GM21737 (cell line): ENCODE measurements at regions not wholly inside any gene's neighbourhood (a gene's known extent, or its start where the extent isn't known, plus 50 kb on each side); places are given as distances from the start of the nearest gene placed in this dataset.
"Not testable (repeated sequence)": the region's sequence is repeated elsewhere in the genome, so short reads cannot be mapped to it uniquely, and the experiment has no call there.

Experiments
- ATAC-seq: cut with Tn5 transposase; IDR thresholded peaks from one replicate; pipeline ENCODE4 v1.9.1; 2021; ENCODE audit warnings: mild to moderate bottlenecking, moderate library complexity; ENCODE audit not compliant: unreplicated experiment

- ATAC-seq = no peak
Observed at GRCh38 chr6:139730340-139730974, 356.0 kb upstream of the CITED2 start.

- no peak for ATAC-seq
Observed at GRCh38 chr6:139728876-139729427, 354.5 kb upstream of the CITED2 start.

GRCh38 chr6:139726272-139726671 lies 351.8 kb upstream of the CITED2 start:
- ATAC-seq = not testable (repeated sequence)

- ATAC-seq = no peak
Observed at GRCh38 chr6:139722530-139722929, 348.1 kb upstream of the CITED2 start.

GRCh38 chr6:139721954-139722353 lies 347.5 kb upstream of the CITED2 start:
- no peak for ATAC-seq

GRCh38 chr6:139713900-139714506 lies 339.6 kb upstream of the CITED2 start:
- no peak for ATAC-seq

- ATAC-seq = no peak
Observed at GRCh38 chr6:139713424-139713823, 339.0 kb upstream of the CITED2 start.

GRCh38 chr6:139712830-139713229 lies 338.4 kb upstream of the CITED2 start:
- ATAC-seq = no peak

- ATAC-seq = no peak
Observed at GRCh38 chr6:139711804-139712585, 337.5 kb upstream of the CITED2 start.

GRCh38 chr6:139710556-139710955 lies 336.1 kb upstream of the CITED2 start:
- ATAC-seq = no peak

GRCh38 chr6:139708337-139709199 lies 334.1 kb upstream of the CITED2 start:
- no peak for ATAC-seq

GRCh38 chr6:139706912-139707311 lies 332.5 kb upstream of the CITED2 start:
- no peak for ATAC-seq

- ATAC-seq = no peak
Observed at GRCh38 chr6:139705284-139705683, 330.8 kb upstream of the CITED2 start.

- no peak for ATAC-seq
Observed at GRCh38 chr6:139703780-139704179, 329.3 kb upstream of the CITED2 start.

GRCh38 chr6:139702706-139703105 lies 328.3 kb upstream of the CITED2 start:
- ATAC-seq = no peak

GRCh38 chr6:139701695-139702094 lies 327.2 kb upstream of the CITED2 start:
- ATAC-seq = no peak

GRCh38 chr6:139701003-139701402 lies 326.6 kb upstream of the CITED2 start:
- no peak for ATAC-seq

GRCh38 chr6:139699911-139700310 lies 325.5 kb upstream of the CITED2 start:
- no peak for ATAC-seq

- no peak for ATAC-seq
Observed at GRCh38 chr6:139699335-139699734, 324.9 kb upstream of the CITED2 start.

- ATAC-seq = no peak
Observed at GRCh38 chr6:139698526-139699176, 324.2 kb upstream of the CITED2 start.
